Fibroblast of lung (primary cell): ENCODE measurements at regions not wholly inside any gene's neighbourhood (a gene's known extent, or its start where the extent isn't known, plus 50 kb on each side); places are given as distances from the start of the nearest gene placed in this dataset.
A peak's percentile ranks its signal among the peaks of the same experiment; 100 is the strongest.

ENCODE experiments used
- DNase-seq, 2 donors: peaks; one replicate each; pipeline versions ENCODE4 v3.0.0 to v3.0.0-alpha.2; 2010; ENCODE audit warnings: low read depth in 2 of 2
- H2AFZ ChIP-seq: 2 replicates; pipeline ENCODE4 v1.5.1; 2012; ENCODE audit warnings: low read length, control low read depth, inconsistent platforms
- H3K27ac ChIP-seq: 2 replicates; pipeline ENCODE4 v1.5.1; 2011; ENCODE audit warnings: low read length, control low read depth; ENCODE audit not compliant: insufficient read depth
- H3K27me3 ChIP-seq: 2 replicates; pipeline ENCODE4 v1.5.1; 2011; ENCODE audit warnings: mild to moderate bottlenecking, low read length; ENCODE audit not compliant: control insufficient read depth, insufficient read depth
- H3K36me3 ChIP-seq: 2 replicates; pipeline ENCODE4 v1.5.1; 2011; ENCODE audit warnings: low read length; ENCODE audit not compliant: control insufficient read depth, insufficient read depth
- H3K4me1 ChIP-seq: 2 replicates; pipeline ENCODE4 v1.5.1; 2011; ENCODE audit warnings: low read length; ENCODE audit not compliant: control insufficient read depth, insufficient read depth; ENCODE audit errors: extremely low read depth
- H3K4me2 ChIP-seq: 2 replicates; pipeline ENCODE4 v1.5.1; 2011; ENCODE audit warnings: low read length, control low read depth; ENCODE audit not compliant: insufficient read depth; ENCODE audit errors: extremely low read depth
- H3K4me3 ChIP-seq, 4 experiments: fragments of 200-600 bp in 1 of 4; sonication (generic) in 1 of 4; replicated peaks in 1 of 4; 2 replicates each; pipeline ENCODE4 v1.5.1; 2011 to 2016; ENCODE audit warnings: low read length in 4 of 4, low read depth in 3 of 4, mild to moderate bottlenecking in 3 of 4, control low read depth in 2 of 4, inconsistent platforms in 1 of 4, mixed read lengths in 1 of 4; ENCODE audit not compliant: insufficient read depth in 1 of 4; ENCODE audit errors: control extremely low read depth in 1 of 4
- H3K79me2 ChIP-seq: 2 replicates; pipeline ENCODE4 v1.5.1; 2012; ENCODE audit warnings: mild to moderate bottlenecking, low read length, inconsistent platforms; ENCODE audit not compliant: control insufficient read depth, insufficient read depth
- H3K9ac ChIP-seq: 2 replicates; pipeline ENCODE4 v1.5.1; 2011; ENCODE audit warnings: mild to moderate bottlenecking, low read length, control low read depth; ENCODE audit not compliant: insufficient read depth
- H3K9me3 ChIP-seq: 2 replicates; pipeline ENCODE4 v1.5.1; 2012; ENCODE audit warnings: low read depth, low read length; ENCODE audit not compliant: control insufficient read depth, insufficient read depth
- H4K20me1 ChIP-seq: 2 replicates; pipeline ENCODE4 v1.5.1; 2011; ENCODE audit warnings: low read length; ENCODE audit not compliant: control insufficient read depth, insufficient read depth; ENCODE audit errors: extremely low read depth
- CTCF ChIP-seq, 2 donors: IDR thresholded peaks in 1 of 2; conservative IDR thresholded peaks in 1 of 2; 1 replicate in 1 of 2; 2 replicates in 1 of 2; pipeline ENCODE4 v1.5.1; 2011 to 2012; ENCODE audit warnings: low read length in 2 of 2, control low read depth in 1 of 2, inconsistent platforms in 1 of 2, low read depth in 1 of 2, mild to moderate bottlenecking in 1 of 2
- EZH2 ChIP-seq: IDR thresholded peaks from 2 replicates; pipeline ENCODE4 v1.5.1; 2012; ENCODE audit warnings: low read length, control low read depth, mild to moderate bottlenecking; ENCODE audit errors: missing control alignments

- no peak overlapping the region for H3K27ac ChIP-seq
- H3K9ac ChIP-seq: no peak overlapping the region
- no peaks in the 10 kb centered on the region for H3K27me3 ChIP-seq
- H3K36me3 ChIP-seq: no peaks in the 10 kb centered on the region
- no peak overlapping the region for H3K4me2 ChIP-seq
- no peak overlapping the region for H2AFZ ChIP-seq
- no peaks in the 10 kb centered on the region for H3K79me2 ChIP-seq
- H3K4me1 ChIP-seq: no peaks in the 10 kb centered on the region
- no peak overlapping the region for H3K4me3 ChIP-seq
- TF ChIP-seq CTCF (conservative IDR thresholded peaks at IDR 0.05 in 1 of 2, IDR thresholded peaks at IDR 0.05 in 1 of 2; ENCODE audit: low read depth in 1 of 2, low read length in 2 of 2): no peak
- TF ChIP-seq EZH2: no peak
- no peaks in the 10 kb centered on the region for H4K20me1 ChIP-seq
- DNase-seq: no peak
- no peaks in the 10 kb centered on the region for H3K9me3 ChIP-seq
Measured at GRCh38 chr6:117817992-117818391, 89.1 kb upstream of the SLC35F1 start.

GRCh38 chr6:117818449-117818848 is 88.6 kb upstream of the SLC35F1 start:
- no peaks in the 10 kb centered on the region for H3K79me2 ChIP-seq
- DNase-seq: no peak
- H4K20me1 ChIP-seq: no peaks in the 10 kb centered on the region
- no peak for TF ChIP-seq CTCF (conservative IDR thresholded peaks at IDR 0.05 in 1 of 2, IDR thresholded peaks at IDR 0.05 in 1 of 2; ENCODE audit: low read depth in 1 of 2, low read length in 2 of 2)
- no peak for TF ChIP-seq EZH2
- H3K27me3 ChIP-seq: no peaks in the 10 kb centered on the region
- H3K4me3 ChIP-seq: no peak overlapping the region
- H3K4me2 ChIP-seq: no peak overlapping the region
- H3K4me1 ChIP-seq: no peaks in the 10 kb centered on the region
- H3K27ac ChIP-seq: no peak overlapping the region
- no peaks in the 10 kb centered on the region for H3K9me3 ChIP-seq
- no peaks in the 10 kb centered on the region for H3K36me3 ChIP-seq
- no peak overlapping the region for H2AFZ ChIP-seq
- no peak overlapping the region for H3K9ac ChIP-seq

GRCh38 chr6:117829594-117830319 is 77.3 kb upstream of the SLC35F1 start:
- H2AFZ ChIP-seq: no peak overlapping the region
- H3K4me2 ChIP-seq: no peak overlapping the region
- no peaks in the 10 kb centered on the region for H3K9me3 ChIP-seq
- no peaks in the 10 kb centered on the region for H3K79me2 ChIP-seq
- TF ChIP-seq CTCF (conservative IDR thresholded peaks at IDR 0.05 in 1 of 2, IDR thresholded peaks at IDR 0.05 in 1 of 2; ENCODE audit: low read depth in 1 of 2, low read length in 2 of 2) (peak; percentile 30 to 37), EZH2 (no peak)
- H4K20me1 ChIP-seq: no peaks in the 10 kb centered on the region
- peak; percentile 22 to 45 for DNase-seq
- no peaks in the 10 kb centered on the region for H3K4me1 ChIP-seq
- no peaks in the 10 kb centered on the region for H3K27me3 ChIP-seq
- no peak overlapping the region for H3K9ac ChIP-seq
- H3K27ac ChIP-seq: no peak overlapping the region
- H3K4me3 ChIP-seq: peak overlapping the region in 2 of 4 experiments; percentile 38 to 42
- no peaks in the 10 kb centered on the region for H3K36me3 ChIP-seq
